Neural crest cell (in vitro differentiated cells): ENCODE measurements at regions not wholly inside any gene's neighbourhood (a gene's known extent, or its start where the extent isn't known, plus 50 kb on each side); places are given as distances from the start of the nearest gene placed in this dataset.

Source experiments
- DNase-seq: peaks from one replicate; pipeline ENCODE4 v3.0.0; 2021; ENCODE audit warnings: low read depth, mixed read lengths, low spot score
- H3K27ac Mint-ChIP-seq: one replicate; pipeline ENCODE4 v1.8.0; 2021; ENCODE audit warnings: mild to moderate bottlenecking, mixed read lengths; ENCODE audit not compliant: unreplicated experiment
- H3K27me3 Mint-ChIP-seq: 2 replicates; pipeline ENCODE4 v1.8.0; 2021; ENCODE audit warnings: low read depth, mild to moderate bottlenecking, mixed read lengths
- H3K36me3 Mint-ChIP-seq: 2 replicates; pipeline ENCODE4 v1.8.0; 2021; ENCODE audit warnings: low read depth, mild to moderate bottlenecking, mixed read lengths
- H3K4me1 Mint-ChIP-seq: 2 replicates; pipeline ENCODE4 v1.8.0; 2021; ENCODE audit warnings: mixed read lengths
- H3K4me3 Mint-ChIP-seq: one replicate; pipeline ENCODE4 v1.8.0; 2021; ENCODE audit warnings: mild to moderate bottlenecking, mixed read lengths
- H3K9me3 Mint-ChIP-seq: 2 replicates; pipeline ENCODE4 v1.8.0; 2021; ENCODE audit warnings: mixed read lengths
- TF ChIP-seq, protein P1 (sequence below): fragments of 200-600 bp; sonication (generic); conservative IDR thresholded peaks from 2 replicates; pipeline ENCODE4 v1.5.0; 2021; ENCODE audit warnings: antibody characterized with exemption, mild to moderate bottlenecking

DNA sequence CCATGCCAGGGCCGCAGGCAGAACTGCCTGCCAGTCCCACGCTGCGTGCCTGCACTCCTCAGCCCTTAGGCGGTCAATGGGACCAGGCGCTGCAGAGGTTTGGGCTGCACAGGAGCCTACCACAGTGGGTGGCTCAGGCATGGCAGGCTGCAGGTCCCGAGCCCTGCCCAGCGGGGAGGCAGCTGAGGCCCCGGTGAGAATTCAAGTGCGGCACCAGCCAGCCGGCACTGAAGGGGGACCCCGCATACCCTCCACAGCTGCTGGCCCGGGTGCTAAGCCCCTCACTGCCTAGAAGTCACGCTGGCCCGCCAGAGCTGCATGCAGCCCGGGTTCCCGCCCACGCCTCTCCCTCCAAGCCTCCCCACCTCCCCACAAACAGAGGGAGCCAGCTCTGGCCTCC lies 302.5 kb upstream of the UGT8 start:
- no peaks in the 10 kb centered on the region for H3K4me1 Mint-ChIP-seq

DNA sequence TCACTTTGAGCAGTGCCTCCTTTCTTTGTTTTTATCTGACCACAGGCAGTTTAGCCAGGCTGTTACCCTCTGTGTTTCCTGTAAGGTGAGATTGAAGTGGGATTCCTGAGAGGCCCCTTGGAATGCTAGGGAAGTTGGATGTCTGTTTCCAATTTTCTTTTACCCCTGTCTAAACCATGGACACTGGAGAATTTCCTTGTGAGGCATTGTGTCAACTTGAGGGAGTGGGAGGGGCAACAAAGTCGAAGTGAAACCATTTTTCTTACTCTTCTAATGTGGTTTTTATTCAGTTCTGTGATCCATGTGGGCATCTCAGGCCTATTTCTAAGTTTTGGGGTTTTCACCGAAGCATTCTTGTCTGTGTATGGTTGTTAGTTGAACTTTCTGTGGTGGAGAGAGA lies 296.1 kb upstream of the UGT8 start:
- H3K9me3 Mint-ChIP-seq, result no peaks in the 10 kb centered on the region
- no peak for DNase-seq
- H3K27ac Mint-ChIP-seq, result no peak overlapping the region
- TF ChIP-seq, protein P1, sequence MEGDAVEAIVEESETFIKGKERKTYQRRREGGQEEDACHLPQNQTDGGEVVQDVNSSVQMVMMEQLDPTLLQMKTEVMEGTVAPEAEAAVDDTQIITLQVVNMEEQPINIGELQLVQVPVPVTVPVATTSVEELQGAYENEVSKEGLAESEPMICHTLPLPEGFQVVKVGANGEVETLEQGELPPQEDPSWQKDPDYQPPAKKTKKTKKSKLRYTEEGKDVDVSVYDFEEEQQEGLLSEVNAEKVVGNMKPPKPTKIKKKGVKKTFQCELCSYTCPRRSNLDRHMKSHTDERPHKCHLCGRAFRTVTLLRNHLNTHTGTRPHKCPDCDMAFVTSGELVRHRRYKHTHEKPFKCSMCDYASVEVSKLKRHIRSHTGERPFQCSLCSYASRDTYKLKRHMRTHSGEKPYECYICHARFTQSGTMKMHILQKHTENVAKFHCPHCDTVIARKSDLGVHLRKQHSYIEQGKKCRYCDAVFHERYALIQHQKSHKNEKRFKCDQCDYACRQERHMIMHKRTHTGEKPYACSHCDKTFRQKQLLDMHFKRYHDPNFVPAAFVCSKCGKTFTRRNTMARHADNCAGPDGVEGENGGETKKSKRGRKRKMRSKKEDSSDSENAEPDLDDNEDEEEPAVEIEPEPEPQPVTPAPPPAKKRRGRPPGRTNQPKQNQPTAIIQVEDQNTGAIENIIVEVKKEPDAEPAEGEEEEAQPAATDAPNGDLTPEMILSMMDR, result no peak
- H3K36me3 Mint-ChIP-seq, result no peaks in the 10 kb centered on the region
- no peaks in the 10 kb centered on the region for H3K27me3 Mint-ChIP-seq
- no peaks in the 10 kb centered on the region for H3K4me1 Mint-ChIP-seq
- no peak overlapping the region for H3K4me3 Mint-ChIP-seq

More for the DNA sequence above, 302.5 kb upstream of the UGT8 start:
- Mint-ChIP-seq H3K27me3 (no peaks in the 10 kb centered on the region), H3K27ac (no peak overlapping the region), H3K36me3 (peaks cover 4% of the 10 kb centered on the region), H3K9me3 (peaks cover 8% of the 10 kb centered on the region), H3K4me3 (no peak overlapping the region)
- DNase-seq, result no peak
- TF ChIP-seq, protein P1, result no peak

DNA sequence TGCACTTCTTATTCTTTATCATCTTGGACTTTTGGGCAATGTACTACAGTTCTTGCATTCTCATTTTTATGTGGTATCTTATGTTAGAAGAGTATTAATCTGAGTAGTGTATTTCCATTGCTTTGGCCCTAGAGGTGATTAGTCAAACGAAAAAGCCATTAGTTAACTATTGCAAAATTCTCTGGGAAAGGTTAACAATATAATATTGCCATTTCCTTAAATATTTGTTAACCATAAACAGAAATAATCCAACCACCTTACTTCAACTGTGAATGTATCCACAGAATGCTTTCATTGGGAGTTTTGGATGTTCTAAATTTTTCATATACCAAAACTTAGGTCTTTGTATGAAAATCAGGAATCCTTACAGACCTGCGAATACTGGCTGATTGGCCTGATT lies 294.6 kb upstream of the UGT8 start:
- Mint-ChIP-seq H3K27ac (no peak overlapping the region), H3K36me3 (no peaks in the 10 kb centered on the region), H3K4me1 (no peaks in the 10 kb centered on the region), H3K4me3 (no peak overlapping the region), H3K27me3 (peaks cover 2% of the 10 kb centered on the region), H3K9me3 (no peaks in the 10 kb centered on the region)
- DNase-seq, result no peak
- TF ChIP-seq, protein P1, result no peak

DNA sequence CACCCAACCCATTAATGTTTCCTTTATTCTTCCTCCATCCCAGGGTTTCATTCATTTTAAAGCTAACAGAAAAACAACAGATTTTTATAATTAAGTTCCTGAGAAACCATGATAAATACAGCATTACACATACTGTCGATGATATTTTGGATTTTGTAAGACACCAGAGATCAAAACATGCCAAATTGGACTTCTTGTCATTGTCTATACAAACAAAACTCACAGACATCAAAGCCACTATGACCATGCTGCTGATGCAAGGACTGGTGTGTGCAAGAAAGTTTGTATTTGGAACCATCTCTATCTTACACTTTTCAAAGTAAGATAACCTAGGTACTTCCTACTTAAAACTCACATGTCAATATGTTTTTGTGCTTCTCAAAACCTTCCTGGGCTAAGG lies 294.0 kb upstream of the UGT8 start:
- H3K27me3 Mint-ChIP-seq, result peaks cover 2% of the 10 kb centered on the region
- TF ChIP-seq, protein P1, result no peak
- no peak for DNase-seq
- H3K27ac Mint-ChIP-seq, result no peak overlapping the region
- no peaks in the 10 kb centered on the region for H3K36me3 Mint-ChIP-seq
- H3K4me1 Mint-ChIP-seq, result no peaks in the 10 kb centered on the region
- no peak overlapping the region for H3K4me3 Mint-ChIP-seq
- H3K9me3 Mint-ChIP-seq, result no peaks in the 10 kb centered on the region

DNA sequence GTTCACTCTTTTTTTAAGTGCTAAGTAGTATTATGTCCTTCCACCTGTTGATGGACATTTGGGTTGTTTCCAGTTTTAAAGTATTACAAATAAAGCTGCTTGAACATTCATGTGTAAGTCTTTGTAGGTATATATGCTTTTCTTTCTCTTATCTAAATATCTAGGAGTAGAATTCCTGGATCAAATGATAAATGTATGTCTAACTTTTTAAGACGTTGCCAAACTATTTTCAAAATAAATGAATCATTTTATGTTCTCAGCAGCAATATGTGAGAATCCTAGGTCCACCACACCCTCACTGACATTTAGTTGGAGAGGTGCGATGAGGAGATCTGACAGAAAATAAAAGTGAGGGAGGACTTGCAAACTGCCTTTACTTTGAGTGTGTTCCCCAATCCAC lies 291.7 kb upstream of the UGT8 start:
- Mint-ChIP-seq H3K27me3 (peaks cover 2% of the 10 kb centered on the region), H3K36me3 (no peaks in the 10 kb centered on the region), H3K4me1 (no peaks in the 10 kb centered on the region), H3K4me3 (no peak overlapping the region), H3K9me3 (no peaks in the 10 kb centered on the region), H3K27ac (no peak overlapping the region)
- DNase-seq, result no peak
- TF ChIP-seq, protein P1, result no peak
